ENCODE measurements at regions not wholly inside any gene's neighbourhood (a gene's known extent, or its start where the extent isn't known, plus 50 kb on each side); places are given as distances from the start of the nearest gene placed in this dataset.

DNA sequence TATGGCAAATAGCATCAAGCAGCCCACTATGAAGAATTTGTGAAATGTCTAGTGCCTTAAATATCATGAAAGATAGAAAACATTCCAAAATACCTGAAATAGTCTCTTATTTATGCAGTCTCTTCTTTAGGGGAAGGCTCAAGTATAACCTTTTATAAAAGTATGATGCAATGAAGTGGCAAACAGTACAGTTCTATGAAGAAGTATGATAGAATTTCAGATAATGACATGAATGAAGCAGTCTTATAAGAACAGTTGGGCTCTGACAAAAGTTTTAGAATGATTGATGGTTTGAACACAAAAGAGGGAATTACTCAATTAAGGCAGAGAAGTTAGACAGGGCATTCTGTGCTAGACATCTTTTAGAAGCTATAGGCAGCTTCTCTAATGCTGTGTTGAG is 1791.8 kb upstream of the PIK3C3 start:
- Histone ChIP-seq H3K4me3 (ENCODE audit: insufficient read depth, low read depth, low read length) (no peak overlapping the region), H3K9me3 (ENCODE audit: insufficient read depth, low read depth, low read length) (no peaks in the 10 kb centered on the region), H3K79me2 (ENCODE audit: insufficient read depth, low read length) (no peaks in the 10 kb centered on the region), H2AFZ (ENCODE audit: low read depth, low read length) (no peak overlapping the region), H3K4me1 (ENCODE audit: insufficient read depth, low read length) (no peaks in the 10 kb centered on the region), H3K9ac (ENCODE audit: low read length) (no peak overlapping the region), H3K4me2 (ENCODE audit: low read length) (no peak overlapping the region), H3K36me3 (ENCODE audit: insufficient read depth, low read length) (no peaks in the 10 kb centered on the region), H4K20me1 (ENCODE audit: insufficient read depth, low read length) (no peaks in the 10 kb centered on the region), H3K27ac (ENCODE audit: low read depth, low read length) (no peak overlapping the region), H3K27me3 (ENCODE audit: insufficient read depth, low read length) (no peaks in the 10 kb centered on the region)
- H3K4me1 Mint-ChIP-seq (ENCODE audit: low read depth, unreplicated experiment): peaks cover 1% of the 10 kb centered on the region
- no peaks in the 10 kb centered on the region for H3K36me3 Mint-ChIP-seq (ENCODE audit: low read depth, unreplicated experiment)
- no peak overlapping the region for H3K27ac Mint-ChIP-seq (ENCODE audit: unreplicated experiment)
- FAIRE-seq (no peak), DNase-seq (ENCODE audit: low read depth) (no peak)
- H3K9me3 Mint-ChIP-seq (ENCODE audit: unreplicated experiment): no peaks in the 10 kb centered on the region
- TF ChIP-seq, protein P1, sequence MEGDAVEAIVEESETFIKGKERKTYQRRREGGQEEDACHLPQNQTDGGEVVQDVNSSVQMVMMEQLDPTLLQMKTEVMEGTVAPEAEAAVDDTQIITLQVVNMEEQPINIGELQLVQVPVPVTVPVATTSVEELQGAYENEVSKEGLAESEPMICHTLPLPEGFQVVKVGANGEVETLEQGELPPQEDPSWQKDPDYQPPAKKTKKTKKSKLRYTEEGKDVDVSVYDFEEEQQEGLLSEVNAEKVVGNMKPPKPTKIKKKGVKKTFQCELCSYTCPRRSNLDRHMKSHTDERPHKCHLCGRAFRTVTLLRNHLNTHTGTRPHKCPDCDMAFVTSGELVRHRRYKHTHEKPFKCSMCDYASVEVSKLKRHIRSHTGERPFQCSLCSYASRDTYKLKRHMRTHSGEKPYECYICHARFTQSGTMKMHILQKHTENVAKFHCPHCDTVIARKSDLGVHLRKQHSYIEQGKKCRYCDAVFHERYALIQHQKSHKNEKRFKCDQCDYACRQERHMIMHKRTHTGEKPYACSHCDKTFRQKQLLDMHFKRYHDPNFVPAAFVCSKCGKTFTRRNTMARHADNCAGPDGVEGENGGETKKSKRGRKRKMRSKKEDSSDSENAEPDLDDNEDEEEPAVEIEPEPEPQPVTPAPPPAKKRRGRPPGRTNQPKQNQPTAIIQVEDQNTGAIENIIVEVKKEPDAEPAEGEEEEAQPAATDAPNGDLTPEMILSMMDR (IDR thresholded peaks at IDR 0.05; ENCODE audit: insufficient read depth, low read depth, low read length): no peak
- TF ChIP-seq EZH2 (IDR thresholded peaks at IDR 0.05; ENCODE audit: insufficient read depth, low read length): no peak
- no peak overlapping the region for H3K4me3 Mint-ChIP-seq (ENCODE audit: unreplicated experiment)
- H3K27me3 Mint-ChIP-seq (ENCODE audit: low read depth, unreplicated experiment): no peaks in the 10 kb centered on the region

DNA sequence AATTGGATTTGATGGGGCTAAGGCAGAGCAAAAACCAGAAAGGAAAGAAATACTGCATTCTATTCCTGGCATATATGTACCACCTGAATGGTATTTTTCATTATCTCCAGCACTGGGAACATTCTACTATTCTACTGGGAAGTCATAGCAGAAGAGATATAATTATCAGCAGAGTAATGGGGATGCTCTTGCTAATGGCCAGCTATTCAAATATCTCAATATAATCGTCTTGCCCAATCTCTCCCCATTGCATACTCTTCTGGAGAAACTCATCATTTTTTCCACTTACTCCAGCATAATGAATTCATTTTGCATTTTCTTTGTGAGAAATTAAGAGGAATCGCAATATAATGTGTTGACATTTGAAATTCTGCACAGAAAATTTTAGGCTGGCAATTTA is 1794.7 kb upstream of the PIK3C3 start:
- no peaks in the 10 kb centered on the region for H3K36me3 Mint-ChIP-seq (ENCODE audit: low read depth, unreplicated experiment)
- peaks cover 1% of the 10 kb centered on the region for H3K4me1 Mint-ChIP-seq (ENCODE audit: low read depth, unreplicated experiment)
- no peak overlapping the region for H3K4me3 Mint-ChIP-seq (ENCODE audit: unreplicated experiment)
- Histone ChIP-seq H3K4me1 (ENCODE audit: insufficient read depth, low read length) (no peaks in the 10 kb centered on the region), H3K4me2 (ENCODE audit: low read length) (no peak overlapping the region), H3K27ac (ENCODE audit: low read depth, low read length) (no peak overlapping the region), H3K79me2 (ENCODE audit: insufficient read depth, low read length) (no peaks in the 10 kb centered on the region), H3K9me3 (ENCODE audit: insufficient read depth, low read depth, low read length) (no peaks in the 10 kb centered on the region), H3K36me3 (ENCODE audit: insufficient read depth, low read length) (no peaks in the 10 kb centered on the region), H3K9ac (ENCODE audit: low read length) (no peak overlapping the region), H2AFZ (ENCODE audit: low read depth, low read length) (no peak overlapping the region), H4K20me1 (ENCODE audit: insufficient read depth, low read length) (no peaks in the 10 kb centered on the region), H3K4me3 (ENCODE audit: insufficient read depth, low read depth, low read length) (no peak overlapping the region), H3K27me3 (ENCODE audit: insufficient read depth, low read length) (no peaks in the 10 kb centered on the region)
- H3K9me3 Mint-ChIP-seq (ENCODE audit: unreplicated experiment): no peaks in the 10 kb centered on the region
- H3K27ac Mint-ChIP-seq (ENCODE audit: unreplicated experiment): no peak overlapping the region
- H3K27me3 Mint-ChIP-seq (ENCODE audit: low read depth, unreplicated experiment): no peaks in the 10 kb centered on the region
- FAIRE-seq: no peak
- no peak for DNase-seq (ENCODE audit: low read depth)
- TF ChIP-seq, protein P1 (IDR thresholded peaks at IDR 0.05; ENCODE audit: insufficient read depth, low read depth, low read length): no peak
- no peak for TF ChIP-seq EZH2 (IDR thresholded peaks at IDR 0.05; ENCODE audit: insufficient read depth, low read length)

DNA sequence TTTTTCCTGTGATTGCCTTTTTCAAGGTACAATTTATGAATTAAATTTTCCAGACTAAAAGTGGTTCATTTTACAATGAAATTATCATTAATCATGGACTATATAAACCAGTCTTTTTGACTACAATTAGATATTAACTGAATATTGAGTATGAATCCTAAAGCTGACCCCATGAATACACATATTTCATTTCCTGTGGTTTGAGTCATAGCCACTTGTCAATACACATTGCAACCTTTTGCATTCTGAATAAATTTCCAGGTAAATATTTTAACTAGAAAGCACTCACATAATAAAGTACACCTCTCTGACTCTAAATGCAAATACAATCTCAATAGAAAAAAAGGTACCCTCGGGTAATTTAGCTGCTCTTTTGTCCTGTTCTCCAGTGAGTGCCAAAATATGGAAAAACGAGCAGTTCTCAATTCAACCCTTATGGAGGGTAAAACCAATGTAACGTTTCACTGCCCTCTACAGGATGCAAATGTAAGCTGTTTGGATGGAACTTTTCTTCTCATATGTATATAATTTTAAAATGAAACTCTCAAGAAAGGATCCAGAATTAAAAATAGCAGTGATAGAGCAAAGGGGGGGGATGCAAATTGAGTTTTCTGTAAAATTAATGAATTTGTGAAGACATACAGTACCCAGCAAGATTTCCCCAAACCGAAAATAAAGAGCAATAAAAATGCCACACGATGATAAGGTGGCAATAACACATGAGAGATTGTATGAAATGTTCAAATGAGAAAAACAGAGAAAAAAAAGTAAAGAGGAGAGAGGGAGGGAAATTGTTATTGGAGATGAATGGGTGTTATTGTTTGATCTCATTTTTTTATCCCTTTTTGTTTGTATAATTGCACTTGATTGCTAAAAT is 1795.7 kb upstream of the PIK3C3 start:
- H3K27me3 ChIP-seq (ENCODE audit: insufficient read depth, low read length): no peaks in the 10 kb centered on the region
- no peaks in the 10 kb centered on the region for H4K20me1 ChIP-seq (ENCODE audit: insufficient read depth, low read length)
- H2AFZ ChIP-seq (ENCODE audit: low read depth, low read length): no peak overlapping the region
- no peaks in the 10 kb centered on the region for H3K9me3 ChIP-seq (ENCODE audit: insufficient read depth, low read depth, low read length)
- Mint-ChIP-seq H3K4me1 (ENCODE audit: low read depth, unreplicated experiment) (peaks cover 1% of the 10 kb centered on the region), H3K27ac (ENCODE audit: unreplicated experiment) (no peak overlapping the region), H3K4me3 (ENCODE audit: unreplicated experiment) (no peak overlapping the region), H3K27me3 (ENCODE audit: low read depth, unreplicated experiment) (no peaks in the 10 kb centered on the region), H3K36me3 (ENCODE audit: low read depth, unreplicated experiment) (no peaks in the 10 kb centered on the region), H3K9me3 (ENCODE audit: unreplicated experiment) (no peaks in the 10 kb centered on the region)
- H3K4me1 ChIP-seq (ENCODE audit: insufficient read depth, low read length): no peaks in the 10 kb centered on the region
- no peak for FAIRE-seq
- no peaks in the 10 kb centered on the region for H3K36me3 ChIP-seq (ENCODE audit: insufficient read depth, low read length)
- H3K4me3 ChIP-seq (ENCODE audit: insufficient read depth, low read depth, low read length): no peak overlapping the region
- peak; percentile 28 for DNase-seq (ENCODE audit: low read depth)
- H3K27ac ChIP-seq (ENCODE audit: low read depth, low read length): no peak overlapping the region
- TF ChIP-seq EZH2 (IDR thresholded peaks at IDR 0.05; ENCODE audit: insufficient read depth, low read length): no peak
- TF ChIP-seq, protein P1 (IDR thresholded peaks at IDR 0.05; ENCODE audit: insufficient read depth, low read depth, low read length): peak; percentile 63
- H3K9ac ChIP-seq (ENCODE audit: low read length): no peak overlapping the region
- H3K79me2 ChIP-seq (ENCODE audit: insufficient read depth, low read length): no peaks in the 10 kb centered on the region
- no peak overlapping the region for H3K4me2 ChIP-seq (ENCODE audit: low read length)
